ENCODE measurements at regions not wholly inside any gene's neighbourhood (a gene's known extent, or its start where the extent isn't known, plus 50 kb on each side); places are given as distances from the start of the nearest gene placed in this dataset.
A peak's percentile ranks its signal among the peaks of the same experiment; 100 is the strongest.

GRCh38 chr4:73675623-73676022 lies 55.4 kb upstream of the RASSF6 start:
- peaks cover 5% of the 10 kb centered on the region for H3K4me1 ChIP-seq (ENCODE audit: control insufficient read depth, extremely low read depth, insufficient read depth, low read length)
- DNase-seq (ENCODE audit: low read depth in 2 of 2), result no peak
- no peaks in the 10 kb centered on the region for H3K9me3 ChIP-seq (ENCODE audit: control insufficient read depth, insufficient read depth, low read depth, low read length)

GRCh38 chr4:73676136-73676535 lies 55.9 kb upstream of the RASSF6 start:
- Histone ChIP-seq H3K27ac (ENCODE audit: insufficient read depth, low read length) (no peak overlapping the region), H3K4me3 (replicated peaks in 1 of 4; ENCODE audit: control extremely low read depth in 1 of 4, insufficient read depth in 1 of 4, low read depth in 3 of 4, low read length in 4 of 4) (no peak overlapping the region), H4K20me1 (ENCODE audit: control insufficient read depth, extremely low read depth, insufficient read depth, low read length) (no peaks in the 10 kb centered on the region), H3K79me2 (ENCODE audit: control insufficient read depth, insufficient read depth, low read length) (no peaks in the 10 kb centered on the region), H2AFZ (ENCODE audit: low read length) (no peak overlapping the region), H3K27me3 (ENCODE audit: control insufficient read depth, insufficient read depth, low read length) (no peaks in the 10 kb centered on the region), H3K9me3 (ENCODE audit: control insufficient read depth, insufficient read depth, low read depth, low read length) (no peaks in the 10 kb centered on the region), H3K4me1 (ENCODE audit: control insufficient read depth, extremely low read depth, insufficient read depth, low read length) (peaks cover 5% of the 10 kb centered on the region), H3K9ac (ENCODE audit: insufficient read depth, low read length) (no peak overlapping the region), H3K4me2 (ENCODE audit: extremely low read depth, insufficient read depth, low read length) (no peak overlapping the region), H3K36me3 (ENCODE audit: control insufficient read depth, insufficient read depth, low read length) (no peaks in the 10 kb centered on the region)
- TF ChIP-seq CTCF (conservative IDR thresholded peaks at IDR 0.05 in 1 of 2, IDR thresholded peaks at IDR 0.05 in 1 of 2; ENCODE audit: low read depth in 1 of 2, low read length in 2 of 2), result no peak
- no peak for TF ChIP-seq EZH2 (IDR thresholded peaks at IDR 0.05; ENCODE audit: low read length, missing control alignments)
- no peak for DNase-seq (ENCODE audit: low read depth in 2 of 2)

More at GRCh38 chr4:73675623-73676022, 55.4 kb upstream of the RASSF6 start:
- no peaks in the 10 kb centered on the region for H3K27me3 ChIP-seq (ENCODE audit: control insufficient read depth, insufficient read depth, low read length)
- H3K27ac ChIP-seq (ENCODE audit: insufficient read depth, low read length), result no peak overlapping the region
- H3K9ac ChIP-seq (ENCODE audit: insufficient read depth, low read length), result no peak overlapping the region
- TF ChIP-seq CTCF (conservative IDR thresholded peaks at IDR 0.05 in 1 of 2, IDR thresholded peaks at IDR 0.05 in 1 of 2; ENCODE audit: low read depth in 1 of 2, low read length in 2 of 2), result no peak
- no peak for TF ChIP-seq EZH2 (IDR thresholded peaks at IDR 0.05; ENCODE audit: low read length, missing control alignments)
- H3K36me3 ChIP-seq (ENCODE audit: control insufficient read depth, insufficient read depth, low read length), result no peaks in the 10 kb centered on the region
- no peak overlapping the region for H3K4me3 ChIP-seq (replicated peaks in 1 of 4; ENCODE audit: control extremely low read depth in 1 of 4, insufficient read depth in 1 of 4, low read depth in 3 of 4, low read length in 4 of 4)
- H2AFZ ChIP-seq (ENCODE audit: low read length), result no peak overlapping the region
- no peak overlapping the region for H3K4me2 ChIP-seq (ENCODE audit: extremely low read depth, insufficient read depth, low read length)
- no peaks in the 10 kb centered on the region for H3K79me2 ChIP-seq (ENCODE audit: control insufficient read depth, insufficient read depth, low read length)
- H4K20me1 ChIP-seq (ENCODE audit: control insufficient read depth, extremely low read depth, insufficient read depth, low read length), result no peaks in the 10 kb centered on the region

GRCh38 chr4:73676861-73677323 lies 56.7 kb upstream of the RASSF6 start:
- Histone ChIP-seq H2AFZ (ENCODE audit: low read length) (no peak overlapping the region), H3K79me2 (ENCODE audit: control insufficient read depth, insufficient read depth, low read length) (no peaks in the 10 kb centered on the region), H4K20me1 (ENCODE audit: control insufficient read depth, extremely low read depth, insufficient read depth, low read length) (no peaks in the 10 kb centered on the region), H3K4me1 (ENCODE audit: control insufficient read depth, extremely low read depth, insufficient read depth, low read length) (peaks cover 5% of the 10 kb centered on the region), H3K4me3 (replicated peaks in 1 of 4; ENCODE audit: control extremely low read depth in 1 of 4, insufficient read depth in 1 of 4, low read depth in 3 of 4, low read length in 4 of 4) (no peak overlapping the region), H3K4me2 (ENCODE audit: extremely low read depth, insufficient read depth, low read length) (no peak overlapping the region), H3K27ac (ENCODE audit: insufficient read depth, low read length) (no peak overlapping the region), H3K27me3 (ENCODE audit: control insufficient read depth, insufficient read depth, low read length) (no peaks in the 10 kb centered on the region), H3K36me3 (ENCODE audit: control insufficient read depth, insufficient read depth, low read length) (no peaks in the 10 kb centered on the region), H3K9me3 (ENCODE audit: control insufficient read depth, insufficient read depth, low read depth, low read length) (no peaks in the 10 kb centered on the region), H3K9ac (ENCODE audit: insufficient read depth, low read length) (no peak overlapping the region)
- DNase-seq (ENCODE audit: low read depth in 2 of 2), result peak; percentile 58 to 81
- TF ChIP-seq EZH2 (IDR thresholded peaks at IDR 0.05; ENCODE audit: low read length, missing control alignments) (no peak), CTCF (conservative IDR thresholded peaks at IDR 0.05 in 1 of 2, IDR thresholded peaks at IDR 0.05 in 1 of 2; ENCODE audit: low read depth in 1 of 2, low read length in 2 of 2) (no peak)

All from fibroblast of lung (primary cell).